Prostate gland (tissue), 2 donors: ENCODE measurements at regions not wholly inside any gene's neighbourhood (a gene's known extent, or its start where the extent isn't known, plus 50 kb on each side); places are given as distances from the start of the nearest gene placed in this dataset.
A peak's percentile ranks its signal among the peaks of the same experiment; 100 is the strongest.

Experiments
- DNase-seq: peaks from one replicate; pipeline ENCODE4 v3.0.0-alpha.2; 2019; ENCODE audit warnings: low spot score
- H3K27ac ChIP-seq, 2 donors: fragments of 200-600 bp; sonication (generic); 2 replicates each; pipeline ENCODE4 v1.5.1; 2017 to 2019
- H3K27me3 ChIP-seq: fragments of 200-600 bp; sonication (generic); replicated peaks from 2 replicates; pipeline ENCODE4 v1.5.1; 2019; ENCODE audit not compliant: insufficient read depth
- H3K36me3 ChIP-seq, 2 donors: fragments of 200-600 bp; sonication (generic); 1 replicate in 1 of 2; 2 replicates in 1 of 2; pipeline versions ENCODE4 v1.5.1 to v1.8.1; 2017 to 2019
- H3K4me1 ChIP-seq: fragments of 200-600 bp; sonication (generic); replicated peaks from 2 replicates; pipeline ENCODE4 v1.5.1; 2019
- H3K4me3 ChIP-seq, 2 donors: fragments of 200-600 bp; sonication (generic); 2 replicates each; pipeline ENCODE4 v1.5.1; 2017 to 2019
- H3K9me3 ChIP-seq: fragments of 200-600 bp; sonication (generic); 2 replicates; pipeline ENCODE4 v1.5.1; 2017
- CTCF ChIP-seq, 4 experiments: fragments of 200-600 bp in 2 of 4; fragments of 450-650 bp in 2 of 4; sonication (generic) in 2 of 4; IDR thresholded peaks; 1 replicate in 3 of 4; 2 replicates in 1 of 4; pipeline ENCODE4 v1.5.1; 2016 to 2019; ENCODE audit warnings: antibody characterized with exemption in 4 of 4, mild to moderate bottlenecking in 2 of 4, moderate library complexity in 2 of 4
- POLR2A ChIP-seq: fragments of 450-650 bp; IDR thresholded peaks from one replicate; pipeline ENCODE4 v1.6.1; 2016; ENCODE audit warnings: antibody characterized with exemption, mild to moderate bottlenecking
- POLR2AphosphoS5 ChIP-seq: sonication (generic); formaldehyde crosslinking; IDR thresholded peaks from one replicate; pipeline ENCODE4 v1.6.1; 2017; ENCODE audit warnings: antibody characterized with exemption
- WGBS: methylation state at CpG from one replicate; pipeline ENCODE4 v1.1.5; 2018; 5-methylcytosine and 5-hydroxymethylcytosine counted together
- intact Hi-C: fragments of 100-400 bp; cut with DNase I; formaldehyde crosslinking; loops from one replicate; pipeline ENCODE4 v1.14.2; 2022

- no peak for DNase-seq
- Histone ChIP-seq H3K4me1 (no peaks in the 10 kb centered on the region), H3K27me3 (no peaks in the 10 kb centered on the region), H3K4me3 (no peak overlapping the region), H3K9me3 (no peaks in the 10 kb centered on the region), H3K27ac (no peak overlapping the region), H3K36me3 (no peaks in the 10 kb centered on the region)
- no peak for TF ChIP-seq POLR2AphosphoS5
- TF ChIP-seq POLR2A, result no peak
- no peak for TF ChIP-seq CTCF (IDR thresholded peaks at IDR 0.05)
- intact Hi-C loops, result no loop called here
- WGBS, result 37% methylated on average over 3 of the region's 3 CpGs
Measured at GRCh38 chr6:40735121-40735520, 148.0 kb upstream of the LRFN2 start.

GRCh38 chr6:40734607-40735006 lies 147.4 kb upstream of the LRFN2 start:
- DNase-seq, result no peak
- TF ChIP-seq CTCF (IDR thresholded peaks at IDR 0.05), result no peak
- no peak for TF ChIP-seq POLR2A
- TF ChIP-seq POLR2AphosphoS5, result no peak
- H3K4me1 ChIP-seq, result no peaks in the 10 kb centered on the region
- no peaks in the 10 kb centered on the region for H3K27me3 ChIP-seq
- no peaks in the 10 kb centered on the region for H3K9me3 ChIP-seq
- 62% methylated on average over 4 of the region's 4 CpGs for WGBS
- intact Hi-C loops, result no loop called here
- H3K27ac ChIP-seq, result no peak overlapping the region
- no peak overlapping the region for H3K4me3 ChIP-seq
- H3K36me3 ChIP-seq, result no peaks in the 10 kb centered on the region

- H3K9me3 ChIP-seq, result no peaks in the 10 kb centered on the region
- H3K27me3 ChIP-seq, result no peaks in the 10 kb centered on the region
- intact Hi-C loops, result no loop called here
- no peak for DNase-seq
- H3K36me3 ChIP-seq, result no peaks in the 10 kb centered on the region
- H3K4me1 ChIP-seq, result no peaks in the 10 kb centered on the region
- WGBS, result 81% methylated on average over 4 of the region's 4 CpGs
- TF ChIP-seq POLR2A (no peak), POLR2AphosphoS5 (no peak), CTCF (IDR thresholded peaks at IDR 0.05) (no peak)
- H3K27ac ChIP-seq, result no peak overlapping the region
- no peak overlapping the region for H3K4me3 ChIP-seq
Measured at GRCh38 chr6:40733770-40734396, 146.7 kb upstream of the LRFN2 start.

- Histone ChIP-seq H3K27ac (no peak overlapping the region), H3K27me3 (no peaks in the 10 kb centered on the region), H3K4me3 (no peak overlapping the region), H3K4me1 (no peaks in the 10 kb centered on the region), H3K9me3 (no peaks in the 10 kb centered on the region), H3K36me3 (no peaks in the 10 kb centered on the region)
- intact Hi-C loops, result no loop called here
- TF ChIP-seq CTCF (IDR thresholded peaks at IDR 0.05) (no peak), POLR2A (no peak), POLR2AphosphoS5 (no peak)
- 9% methylated on average over 1 of the region's 1 CpG for WGBS
- DNase-seq, result no peak
Measured at GRCh38 chr6:40733290-40733689, 146.1 kb upstream of the LRFN2 start.

GRCh38 chr6:40732878-40733277 lies 145.7 kb upstream of the LRFN2 start:
- Histone ChIP-seq H3K27me3 (no peaks in the 10 kb centered on the region), H3K36me3 (no peaks in the 10 kb centered on the region), H3K4me1 (no peaks in the 10 kb centered on the region), H3K9me3 (no peaks in the 10 kb centered on the region), H3K27ac (no peak overlapping the region), H3K4me3 (no peak overlapping the region)
- TF ChIP-seq POLR2A, result no peak
- TF ChIP-seq POLR2AphosphoS5, result peak; percentile 63
- 29% methylated on average over 3 of the region's 3 CpGs for WGBS
- DNase-seq, result peak; percentile 14
- intact Hi-C loops, result no loop called here
